HG03432 (cell line): ENCODE measurements at regions not wholly inside any gene's neighbourhood (a gene's known extent, or its start where the extent isn't known, plus 50 kb on each side); places are given as distances from the start of the nearest gene placed in this dataset.
A peak's percentile ranks its signal among the peaks of the same experiment; 100 is the strongest.

ENCODE experiments used
- ATAC-seq: cut with Tn5 transposase; IDR thresholded peaks from one replicate; pipeline ENCODE4 v1.9.1; 2021; ENCODE audit warnings: mild to moderate bottlenecking, moderate library complexity; ENCODE audit not compliant: unreplicated experiment

DNA sequence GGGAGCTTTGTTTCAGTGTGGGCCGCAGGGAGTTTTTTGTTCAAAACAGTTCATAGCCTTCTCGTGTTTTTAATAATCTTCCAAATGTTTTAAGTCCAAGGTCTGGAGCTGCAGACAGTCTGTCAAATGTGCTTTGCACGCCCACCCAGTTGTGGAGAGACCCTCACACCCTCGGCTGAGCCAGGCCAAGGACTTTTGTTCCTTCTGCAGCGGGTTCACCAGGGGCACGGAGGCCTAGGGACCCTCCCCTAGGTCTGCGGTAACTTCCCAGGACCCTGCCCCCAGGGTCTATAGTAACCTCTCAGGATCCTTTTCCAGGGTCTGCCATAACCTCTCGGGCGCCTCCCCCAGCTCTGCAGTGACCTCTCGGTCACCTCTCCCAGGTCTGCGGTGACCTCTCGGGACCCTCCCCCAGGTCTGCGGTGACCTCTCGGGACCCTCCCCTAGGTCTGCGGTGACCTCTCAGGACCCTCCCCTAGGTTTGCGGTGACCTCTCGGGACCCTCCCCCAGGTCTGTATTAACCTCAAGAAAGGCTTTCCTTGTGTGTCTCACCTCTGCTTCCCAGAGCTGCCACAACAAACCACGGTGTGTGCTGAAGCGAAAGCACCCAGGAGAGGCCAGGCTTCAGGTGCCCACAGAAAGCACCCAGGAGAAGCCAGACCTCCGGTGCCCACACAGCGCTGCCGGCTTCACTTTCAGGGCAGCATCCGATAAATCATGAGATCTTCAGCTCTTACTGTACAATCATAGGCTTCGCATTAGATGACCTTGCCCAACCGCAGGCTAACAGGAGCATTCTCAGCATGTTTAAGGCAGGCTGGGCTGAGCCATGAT, 301.9 kb upstream of the SALL3 start:
- no peak for ATAC-seq

- no peak for ATAC-seq
Measured at GRCh38 chr18:78678318-78678695, 301.3 kb upstream of the SALL3 start.

- no peak for ATAC-seq
Measured at GRCh38 chr18:78679031-78679430, 300.6 kb upstream of the SALL3 start.

DNA sequence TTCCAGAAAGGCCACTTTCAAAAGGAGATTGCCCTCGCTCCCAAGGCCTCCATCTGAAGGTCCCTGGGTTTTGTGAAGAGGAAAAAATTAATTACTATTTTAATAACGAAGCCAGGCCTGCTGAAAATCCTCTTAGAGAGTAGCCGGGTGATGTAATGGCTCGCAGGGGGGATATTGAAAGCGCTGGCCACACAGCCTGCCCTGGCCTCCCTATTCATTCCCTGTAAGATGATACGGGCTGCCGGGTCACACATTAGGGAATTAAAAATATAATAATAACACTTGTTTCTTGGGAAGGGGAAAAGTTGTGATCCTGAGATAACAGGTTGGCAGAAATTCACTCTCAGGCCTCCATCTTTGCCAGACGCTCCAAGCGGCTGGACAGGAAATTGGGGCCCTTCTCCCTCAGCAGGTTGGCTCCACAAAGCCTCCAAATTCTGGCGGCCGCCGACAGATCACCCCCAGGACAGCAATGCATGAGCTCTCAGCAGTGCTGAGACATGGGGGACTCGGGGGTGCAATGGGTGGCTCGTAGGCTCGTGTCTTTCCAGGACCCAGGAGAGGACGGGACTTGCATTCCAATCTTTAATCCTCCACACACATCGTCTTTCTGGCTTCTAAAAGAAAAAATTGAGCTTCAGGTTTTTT, 299.9 kb upstream of the SALL3 start:
- no peak for ATAC-seq

DNA sequence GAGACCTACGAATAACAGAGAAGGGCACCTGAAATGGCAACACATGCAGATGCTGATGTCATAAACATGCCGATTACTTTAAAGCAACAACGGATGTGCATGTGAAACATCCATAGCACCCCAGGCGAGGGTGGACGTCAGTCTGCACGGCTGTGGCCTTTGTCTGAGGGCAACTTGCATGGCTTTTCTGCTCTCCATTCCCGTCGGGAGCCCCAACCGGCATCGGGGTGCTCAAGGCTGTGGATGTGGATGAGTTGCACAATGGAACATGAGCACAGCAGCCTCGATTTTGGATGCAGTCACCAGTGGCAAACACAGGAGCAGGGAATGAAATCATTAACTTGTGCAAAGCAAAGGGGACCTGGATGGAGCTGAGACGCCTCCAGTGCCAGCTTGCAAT, 298.2 kb upstream of the SALL3 start:
- no peak for ATAC-seq

DNA sequence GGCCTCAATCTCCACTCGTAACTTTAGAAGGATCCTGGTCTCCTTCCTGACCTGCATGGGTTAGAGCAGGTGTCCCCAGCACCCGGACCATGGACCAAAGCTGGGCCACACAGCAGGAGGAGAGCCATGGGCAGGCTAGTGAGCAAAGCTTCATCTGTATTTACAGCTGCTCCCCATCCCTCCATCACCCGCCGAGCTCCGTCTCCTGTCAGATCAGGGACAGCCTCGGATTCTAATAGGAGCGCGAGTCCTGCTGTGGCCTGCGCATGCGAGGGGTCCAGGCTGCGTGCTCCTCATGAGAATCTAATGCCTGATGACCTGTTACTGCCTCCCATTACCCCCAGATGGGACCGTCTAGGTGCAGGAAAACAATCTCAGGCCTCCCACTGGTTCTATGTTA, 297.7 kb upstream of the SALL3 start:
- ATAC-seq: no peak

- no peak for ATAC-seq
Measured at GRCh38 chr18:78682716-78683115, 296.9 kb upstream of the SALL3 start.

GRCh38 chr18:78683191-78684010, 296.2 kb upstream of the SALL3 start:
- no peak for ATAC-seq

GRCh38 chr18:78685250-78685979, 294.2 kb upstream of the SALL3 start:
- no peak for ATAC-seq

DNA sequence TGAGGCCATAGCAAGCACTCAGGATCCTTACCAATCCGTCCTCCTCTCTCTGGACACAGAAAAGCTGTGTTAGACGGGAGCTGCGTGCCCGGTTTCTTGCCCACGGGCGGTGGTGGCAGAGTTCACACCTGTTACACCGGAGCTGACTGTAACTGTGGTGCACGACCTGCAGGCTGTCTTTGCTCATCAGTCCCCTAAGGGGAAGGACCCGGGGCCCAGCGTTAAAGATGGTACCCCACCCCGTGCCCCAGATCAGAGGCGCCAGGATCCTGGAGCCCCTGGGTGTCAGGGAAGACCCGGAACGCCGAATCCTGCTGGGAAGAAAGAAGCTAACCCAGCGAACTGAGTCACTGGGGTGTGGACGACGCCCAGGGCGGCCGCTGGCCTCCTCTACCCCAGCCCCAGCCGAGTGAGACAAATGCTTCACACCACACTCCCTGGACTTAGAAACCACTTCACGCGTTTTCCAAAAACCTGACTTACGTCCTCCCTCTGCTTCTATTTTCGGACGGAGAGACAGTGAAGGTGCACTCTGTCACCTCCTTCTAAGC, 293.6 kb upstream of the SALL3 start:
- ATAC-seq: no peak

GRCh38 chr18:78686976-78687685, 292.5 kb upstream of the SALL3 start:
- no peak for ATAC-seq

GRCh38 chr18:78687736-78688135, 291.9 kb upstream of the SALL3 start:
- no peak for ATAC-seq

- ATAC-seq: no peak
Measured at GRCh38 chr18:78688249-78688648, 291.4 kb upstream of the SALL3 start.

DNA sequence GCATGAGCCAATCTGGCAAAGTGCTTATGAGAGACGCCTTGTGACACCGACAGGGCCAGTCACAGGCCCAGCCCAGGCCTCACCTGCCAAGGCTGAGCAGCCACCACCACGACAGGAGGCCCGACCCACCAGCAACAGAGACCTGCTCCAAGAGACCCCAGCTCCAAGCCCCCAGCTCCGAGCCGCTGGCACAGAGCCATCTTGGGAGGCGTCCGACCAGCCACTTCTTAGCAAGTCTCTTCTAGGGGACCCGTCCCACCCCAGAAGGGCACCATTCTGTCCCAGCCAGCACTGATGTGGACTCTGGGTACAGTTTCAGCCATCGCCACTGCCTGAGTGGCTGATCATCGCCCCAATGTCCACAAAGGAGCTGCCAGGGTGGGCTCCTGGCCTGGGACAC, 290.7 kb upstream of the SALL3 start:
- ATAC-seq: no peak

DNA sequence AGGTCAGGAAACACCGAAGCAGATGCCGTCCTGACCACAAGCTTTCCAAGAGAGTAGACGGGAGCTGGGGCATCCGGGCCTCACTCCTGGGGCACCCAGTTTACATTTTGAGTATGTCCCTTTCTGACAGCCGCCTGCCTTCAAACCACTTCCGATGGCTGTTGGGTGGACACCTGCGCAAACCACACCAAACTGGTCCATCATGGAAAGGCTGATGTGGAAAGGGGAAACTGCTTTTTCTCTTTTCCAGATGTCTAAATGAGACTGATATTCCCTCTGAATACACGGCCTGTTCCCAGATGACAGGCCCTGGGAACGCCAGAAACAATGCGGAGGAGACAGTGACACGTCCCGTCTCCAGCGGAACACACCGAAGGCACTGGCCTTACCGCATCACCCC, 290.0 kb upstream of the SALL3 start:
- no peak for ATAC-seq

DNA sequence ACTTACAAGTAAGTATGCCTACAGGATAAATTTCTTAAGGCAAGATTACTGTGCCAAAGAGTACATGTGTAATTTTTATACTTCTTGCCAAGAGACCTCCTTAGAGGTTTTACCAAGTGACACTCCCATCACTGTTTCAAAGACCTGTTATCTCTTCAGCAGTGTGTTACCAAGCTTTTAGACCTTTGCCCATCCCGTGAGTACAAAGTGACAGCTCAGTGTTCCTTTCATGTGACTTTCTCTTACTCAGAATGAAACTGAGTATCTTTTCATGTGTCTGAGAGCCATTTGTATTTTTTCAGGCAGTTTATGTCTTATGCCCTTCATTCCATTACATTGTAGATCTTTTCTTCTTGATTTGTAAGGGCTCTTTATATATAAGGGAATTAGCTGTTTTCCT, 287.5 kb upstream of the SALL3 start:
- ATAC-seq: peak; percentile 68

DNA sequence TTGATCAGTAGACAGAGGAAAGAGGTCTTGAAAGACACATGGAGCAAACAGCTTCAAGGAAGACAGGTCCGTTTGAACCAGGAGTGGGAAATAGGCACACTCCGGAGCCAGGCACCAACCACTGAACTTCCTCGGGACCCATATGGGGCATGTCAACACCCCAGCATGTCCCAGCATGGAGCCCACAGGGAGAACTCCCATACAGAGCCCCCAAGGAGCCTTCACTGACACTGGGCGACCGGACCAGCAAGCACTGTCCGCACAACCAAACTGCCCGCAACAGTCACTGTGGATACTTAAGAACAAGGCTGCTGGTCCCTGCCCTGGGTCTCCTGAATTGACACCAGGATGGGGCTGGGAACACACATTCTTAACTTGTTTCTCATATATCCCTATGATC, 286.2 kb upstream of the SALL3 start:
- no peak for ATAC-seq

DNA sequence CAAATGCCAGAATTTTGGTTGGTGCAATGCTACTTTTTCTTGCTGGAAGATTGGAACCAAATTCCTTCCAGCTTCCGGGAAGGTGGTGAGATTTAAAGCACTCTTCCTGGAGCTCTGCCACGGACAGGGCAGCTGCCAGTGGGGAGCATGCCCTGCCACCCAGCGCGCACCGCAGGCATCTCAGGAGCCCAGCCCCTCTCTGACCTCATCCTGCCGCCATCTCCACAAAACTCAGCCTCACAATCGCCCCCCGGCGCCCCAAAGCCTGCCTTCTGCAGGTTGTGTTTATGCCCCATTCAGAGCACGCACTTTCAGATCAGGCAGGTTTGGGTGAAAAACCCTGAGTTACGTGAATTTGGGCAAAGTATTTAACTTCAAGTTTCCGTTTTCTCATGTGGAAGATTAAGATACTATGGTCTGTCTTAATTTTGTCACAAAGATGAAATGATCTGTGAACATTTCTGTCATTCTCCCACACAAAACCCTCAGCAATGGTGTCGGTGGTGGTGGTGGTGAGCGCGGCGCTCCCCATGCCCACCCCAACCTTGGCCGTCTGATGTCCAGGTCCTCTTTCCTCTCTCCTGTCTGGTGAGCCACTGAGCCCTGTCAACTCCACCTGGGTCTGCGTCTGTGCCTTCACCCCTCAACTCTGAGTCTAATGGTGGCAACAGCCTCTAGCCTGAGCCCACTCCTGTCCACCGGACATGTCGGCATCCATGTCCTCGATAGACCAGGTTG, 282.8 kb upstream of the SALL3 start:
- ATAC-seq: no peak

DNA sequence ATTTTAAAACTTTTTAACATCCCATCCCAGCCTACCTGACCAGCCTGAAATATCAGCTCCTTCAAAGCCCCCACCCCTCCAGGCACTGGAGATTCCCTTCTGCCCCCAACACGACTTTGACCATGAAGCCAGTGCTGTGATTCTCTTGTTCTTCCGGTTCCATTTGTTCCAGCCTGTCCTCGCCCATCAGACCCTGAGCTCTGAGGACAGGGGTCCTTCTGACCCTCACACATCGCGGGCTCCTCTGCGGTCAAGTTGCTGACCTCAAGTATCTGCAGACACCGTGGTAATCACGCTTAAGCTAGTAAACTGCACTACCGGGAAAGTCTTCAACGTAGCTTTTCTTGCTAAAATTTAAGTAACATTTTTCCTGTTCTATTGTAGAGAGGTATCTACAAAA, 282.2 kb upstream of the SALL3 start:
- ATAC-seq: no peak

DNA sequence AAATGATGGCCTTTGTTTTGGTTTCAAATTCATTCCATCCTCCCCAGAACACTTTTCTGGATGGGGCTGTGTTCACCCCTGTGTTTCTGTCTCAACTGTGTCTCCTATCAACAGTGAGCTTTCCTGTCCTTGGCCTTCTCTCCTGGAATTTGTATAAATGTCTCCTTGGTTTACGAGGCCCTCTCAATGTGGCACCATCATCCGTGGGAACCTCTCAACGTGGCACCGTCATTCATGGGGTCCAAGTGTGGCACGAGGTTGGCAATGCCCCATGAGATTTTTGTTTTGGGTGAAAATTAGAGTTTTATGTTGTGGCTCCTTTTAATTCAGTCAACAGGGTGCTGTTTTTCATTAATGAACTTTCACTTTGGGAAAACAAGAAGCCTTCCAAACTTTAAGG, 280.7 kb upstream of the SALL3 start:
- no peak for ATAC-seq
